HEK293 (cell line): ENCODE measurements at regions not wholly inside any gene's neighbourhood (a gene's known extent, or its start where the extent isn't known, plus 50 kb on each side); places are given as distances from the start of the nearest gene placed in this dataset.

Experiments used
- ZFP41 ChIP-seq: fragments of 450-650 bp; formaldehyde crosslinking; IDR thresholded peaks from 2 replicates; pipeline ENCODE4 v1.5.1; 2016; ENCODE audit warnings: missing biosample characterization, missing genetic modification characterization, borderline replicate concordance
- ZNF133 ChIP-seq: fragments of 450-650 bp; formaldehyde crosslinking; IDR thresholded peaks from 2 replicates; pipeline ENCODE4 v1.5.1; 2016; ENCODE audit warnings: missing biosample characterization, missing genetic modification characterization
- ZNF248 ChIP-seq: fragments of 450-650 bp; formaldehyde crosslinking; IDR thresholded peaks from 2 replicates; pipeline ENCODE4 v1.5.1; 2017; ENCODE audit warnings: missing biosample characterization, missing genetic modification characterization
- ZNF302 ChIP-seq: fragments of 450-650 bp; formaldehyde crosslinking; IDR thresholded peaks from 2 replicates; pipeline ENCODE4 v1.5.1; 2016; ENCODE audit warnings: missing biosample characterization, missing genetic modification characterization, low read depth
- ZNF624 ChIP-seq: fragments of 450-650 bp; formaldehyde crosslinking; IDR thresholded peaks from 2 replicates; pipeline ENCODE4 v1.5.1; 2017; ENCODE audit warnings: missing biosample characterization, missing genetic modification characterization
- ZNF707 ChIP-seq: fragments of 450-650 bp; formaldehyde crosslinking; IDR thresholded peaks from 2 replicates; pipeline ENCODE4 v1.5.1; 2016; ENCODE audit warnings: missing biosample characterization, missing genetic modification characterization
- TF ChIP-seq, protein P1 (sequence below): fragments of 450-650 bp; formaldehyde crosslinking; IDR thresholded peaks from 2 replicates; pipeline ENCODE4 v1.5.1; 2017; ENCODE audit warnings: missing biosample characterization, missing genetic modification characterization
- TF ChIP-seq, protein P2 (sequence below): fragments of 450-650 bp; formaldehyde crosslinking; IDR thresholded peaks from 2 replicates; pipeline ENCODE4 v1.5.1; 2016; ENCODE audit warnings: missing biosample characterization, missing genetic modification characterization
- TF ChIP-seq, protein P3 (sequence below): fragments of 450-650 bp; IDR thresholded peaks from 2 replicates; pipeline ENCODE4 v1.5.1; 2018; ENCODE audit warnings: missing biosample characterization, missing genetic modification characterization

DNA sequence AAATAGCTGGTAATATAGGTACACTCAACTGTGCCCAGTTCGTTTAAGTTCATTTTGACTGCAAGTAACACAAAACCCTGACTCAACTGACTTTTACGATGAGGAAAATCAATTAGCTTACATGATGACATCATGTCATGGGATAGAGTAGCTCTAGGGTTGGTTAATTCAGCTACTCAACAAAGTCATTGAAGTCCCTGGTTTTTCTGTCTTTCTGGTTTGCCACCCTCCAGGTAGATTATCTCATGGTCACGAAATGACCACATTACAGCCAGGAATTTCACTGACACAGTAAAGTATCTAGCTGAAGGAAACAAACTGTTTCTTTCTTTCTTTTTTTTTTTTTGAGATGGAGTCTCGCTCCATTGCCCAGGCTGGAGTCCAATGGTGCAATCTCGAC is 68.5 kb upstream of the FUT8 start:
- TF ChIP-seq, protein P1, sequence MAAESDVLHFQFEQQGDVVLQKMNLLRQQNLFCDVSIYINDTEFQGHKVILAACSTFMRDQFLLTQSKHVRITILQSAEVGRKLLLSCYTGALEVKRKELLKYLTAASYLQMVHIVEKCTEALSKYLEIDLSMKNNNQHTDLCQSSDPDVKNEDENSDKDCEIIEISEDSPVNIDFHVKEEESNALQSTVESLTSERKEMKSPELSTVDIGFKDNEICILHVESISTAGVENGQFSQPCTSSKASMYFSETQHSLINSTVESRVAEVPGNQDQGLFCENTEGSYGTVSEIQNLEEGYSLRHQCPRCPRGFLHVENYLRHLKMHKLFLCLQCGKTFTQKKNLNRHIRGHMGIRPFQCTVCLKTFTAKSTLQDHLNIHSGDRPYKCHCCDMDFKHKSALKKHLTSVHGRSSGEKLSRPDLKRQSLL (tag by site-specific recombination): no peak
- TF ChIP-seq, protein P2, sequence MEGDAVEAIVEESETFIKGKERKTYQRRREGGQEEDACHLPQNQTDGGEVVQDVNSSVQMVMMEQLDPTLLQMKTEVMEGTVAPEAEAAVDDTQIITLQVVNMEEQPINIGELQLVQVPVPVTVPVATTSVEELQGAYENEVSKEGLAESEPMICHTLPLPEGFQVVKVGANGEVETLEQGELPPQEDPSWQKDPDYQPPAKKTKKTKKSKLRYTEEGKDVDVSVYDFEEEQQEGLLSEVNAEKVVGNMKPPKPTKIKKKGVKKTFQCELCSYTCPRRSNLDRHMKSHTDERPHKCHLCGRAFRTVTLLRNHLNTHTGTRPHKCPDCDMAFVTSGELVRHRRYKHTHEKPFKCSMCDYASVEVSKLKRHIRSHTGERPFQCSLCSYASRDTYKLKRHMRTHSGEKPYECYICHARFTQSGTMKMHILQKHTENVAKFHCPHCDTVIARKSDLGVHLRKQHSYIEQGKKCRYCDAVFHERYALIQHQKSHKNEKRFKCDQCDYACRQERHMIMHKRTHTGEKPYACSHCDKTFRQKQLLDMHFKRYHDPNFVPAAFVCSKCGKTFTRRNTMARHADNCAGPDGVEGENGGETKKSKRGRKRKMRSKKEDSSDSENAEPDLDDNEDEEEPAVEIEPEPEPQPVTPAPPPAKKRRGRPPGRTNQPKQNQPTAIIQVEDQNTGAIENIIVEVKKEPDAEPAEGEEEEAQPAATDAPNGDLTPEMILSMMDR: no peak
- no peak for TF ChIP-seq ZFP41 (tag by site-specific recombination)
- TF ChIP-seq ZNF707 (tag by site-specific recombination): no peak
- no peak for TF ChIP-seq ZNF248
- no peak for TF ChIP-seq ZNF624
- TF ChIP-seq, protein P3, sequence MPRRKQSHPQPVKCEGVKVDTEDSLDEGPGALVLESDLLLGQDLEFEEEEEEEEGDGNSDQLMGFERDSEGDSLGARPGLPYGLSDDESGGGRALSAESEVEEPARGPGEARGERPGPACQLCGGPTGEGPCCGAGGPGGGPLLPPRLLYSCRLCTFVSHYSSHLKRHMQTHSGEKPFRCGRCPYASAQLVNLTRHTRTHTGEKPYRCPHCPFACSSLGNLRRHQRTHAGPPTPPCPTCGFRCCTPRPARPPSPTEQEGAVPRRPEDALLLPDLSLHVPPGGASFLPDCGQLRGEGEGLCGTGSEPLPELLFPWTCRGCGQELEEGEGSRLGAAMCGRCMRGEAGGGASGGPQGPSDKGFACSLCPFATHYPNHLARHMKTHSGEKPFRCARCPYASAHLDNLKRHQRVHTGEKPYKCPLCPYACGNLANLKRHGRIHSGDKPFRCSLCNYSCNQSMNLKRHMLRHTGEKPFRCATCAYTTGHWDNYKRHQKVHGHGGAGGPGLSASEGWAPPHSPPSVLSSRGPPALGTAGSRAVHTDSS (tag by site-specific recombination): no peak
- no peak for TF ChIP-seq ZNF133 (tag by site-specific recombination)
- TF ChIP-seq ZNF302 (tag by site-specific recombination): no peak
